ENCODE measurements at regions not wholly inside any gene's neighbourhood (a gene's known extent, or its start where the extent isn't known, plus 50 kb on each side); places are given as distances from the start of the nearest gene placed in this dataset.
"Not testable (repeated sequence)": the region's sequence is repeated elsewhere in the genome, so short reads cannot be mapped to it uniquely, and the experiment has no call there.

DNA sequence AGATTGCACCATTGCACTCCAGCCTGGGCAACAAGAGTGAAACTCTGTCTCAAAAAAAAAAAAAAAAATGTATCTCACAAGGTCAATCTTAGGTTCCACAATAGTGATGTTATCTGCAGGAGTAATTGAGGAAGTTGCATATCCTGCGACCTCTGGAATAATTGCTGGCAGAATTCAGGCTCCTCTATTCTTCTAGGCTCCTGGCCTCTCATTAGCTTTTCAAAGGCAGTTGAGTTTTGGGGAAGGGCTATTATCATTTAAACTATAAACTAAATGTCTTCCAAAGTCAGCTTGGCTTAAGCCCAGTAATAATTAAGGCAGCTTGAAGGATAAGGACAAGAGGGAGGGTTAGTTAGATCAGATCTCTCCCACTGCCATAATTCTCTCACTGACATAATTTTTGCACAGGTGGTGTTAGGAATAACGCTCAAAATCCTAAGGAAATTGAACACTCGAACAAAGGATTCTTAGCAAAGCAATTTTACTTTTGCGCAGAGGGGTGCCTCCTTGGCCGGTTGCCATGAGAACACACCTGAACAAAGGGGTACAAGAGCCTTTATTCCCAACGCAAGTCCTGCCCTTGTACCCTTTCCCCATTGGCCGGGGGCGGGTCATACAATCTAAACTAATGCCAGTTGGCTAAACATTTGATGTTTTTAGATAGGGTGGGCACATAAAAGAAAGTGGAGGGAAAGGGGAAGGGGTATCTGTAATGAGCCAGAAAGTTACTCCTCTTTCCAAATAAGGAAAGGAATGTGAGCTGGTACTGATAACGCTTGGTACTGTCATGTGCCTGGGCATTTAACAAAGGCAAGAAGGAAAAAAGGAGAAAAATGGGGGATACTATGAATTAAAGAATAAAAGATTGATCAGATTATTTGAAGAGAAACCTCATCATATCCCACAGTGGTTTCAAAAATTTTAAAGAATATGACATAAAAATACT is 106.4 kb upstream of the CCNG1 start:
- H3K27me3 ChIP-seq (ENCODE audit: control insufficient read depth, insufficient read depth, low read length), result no peaks in the 10 kb centered on the region
- no peak overlapping the region for H2BK5ac ChIP-seq (ENCODE audit: low read depth, low read length, poor library complexity, severe bottlenecking)
- H3K18ac ChIP-seq (ENCODE audit: low read depth, low read length), result no peak overlapping the region
- no peak overlapping the region for H3K27ac ChIP-seq (ENCODE audit: insufficient read depth, low read length)
- no peak overlapping the region for H4K5ac ChIP-seq (ENCODE audit: low read depth, low read length)
- no peaks in the 10 kb centered on the region for H3K4me1 ChIP-seq (ENCODE audit: control insufficient read depth, insufficient read depth, low read length)
- 20% methylated on average over 2 of the region's 9 CpGs; no CpG with 5 or more reads in 1 of the 2 experiments for WGBS, 2 experiments (ENCODE audit: extremely low coverage in 2 of 2, insufficient read length in 1 of 2)
- no peak overlapping the region for H2AK5ac ChIP-seq (ENCODE audit: low read depth, low read length)
- no peak overlapping the region for H3K14ac ChIP-seq (replicated peaks; ENCODE audit: low read depth, low read length)
- no peak overlapping the region for H4K91ac ChIP-seq (ENCODE audit: insufficient read depth, low read depth, low read length)
- no peaks in the 10 kb centered on the region for H3K36me3 ChIP-seq (ENCODE audit: control insufficient read depth, insufficient read depth, low read length)
- H3K23ac ChIP-seq (ENCODE audit: low read depth, low read length), result no peak overlapping the region
- TF ChIP-seq NFE2L2 (IDR thresholded peaks at IDR 0.05; ENCODE audit: low read depth, low read length) (no peak), RFX5 (IDR thresholded peaks at IDR 0.05; ENCODE audit: low read depth, low read length) (no peak), POLR2A (IDR thresholded peaks at IDR 0.05; ENCODE audit: low read depth, low read length) (no peak)
- TF ChIP-seq, protein P1, sequence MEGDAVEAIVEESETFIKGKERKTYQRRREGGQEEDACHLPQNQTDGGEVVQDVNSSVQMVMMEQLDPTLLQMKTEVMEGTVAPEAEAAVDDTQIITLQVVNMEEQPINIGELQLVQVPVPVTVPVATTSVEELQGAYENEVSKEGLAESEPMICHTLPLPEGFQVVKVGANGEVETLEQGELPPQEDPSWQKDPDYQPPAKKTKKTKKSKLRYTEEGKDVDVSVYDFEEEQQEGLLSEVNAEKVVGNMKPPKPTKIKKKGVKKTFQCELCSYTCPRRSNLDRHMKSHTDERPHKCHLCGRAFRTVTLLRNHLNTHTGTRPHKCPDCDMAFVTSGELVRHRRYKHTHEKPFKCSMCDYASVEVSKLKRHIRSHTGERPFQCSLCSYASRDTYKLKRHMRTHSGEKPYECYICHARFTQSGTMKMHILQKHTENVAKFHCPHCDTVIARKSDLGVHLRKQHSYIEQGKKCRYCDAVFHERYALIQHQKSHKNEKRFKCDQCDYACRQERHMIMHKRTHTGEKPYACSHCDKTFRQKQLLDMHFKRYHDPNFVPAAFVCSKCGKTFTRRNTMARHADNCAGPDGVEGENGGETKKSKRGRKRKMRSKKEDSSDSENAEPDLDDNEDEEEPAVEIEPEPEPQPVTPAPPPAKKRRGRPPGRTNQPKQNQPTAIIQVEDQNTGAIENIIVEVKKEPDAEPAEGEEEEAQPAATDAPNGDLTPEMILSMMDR (conservative IDR thresholded peaks at IDR 0.05; ENCODE audit: low read depth, low read length), result no peak
- H3K4ac ChIP-seq (ENCODE audit: low read depth, low read length), result no peak overlapping the region
- POLR2A ChIA-PET (ENCODE audit: unreplicated experiment), result no interaction called here
- H2AK9ac ChIP-seq (replicated peaks; ENCODE audit: low read depth, low read length, poor library complexity), result no peak overlapping the region
- H4K20me1 ChIP-seq (ENCODE audit: insufficient read depth, low read length), result no peaks in the 10 kb centered on the region
- H4K8ac ChIP-seq (ENCODE audit: low read depth in 2 of 2, low read length in 2 of 2), result no peak overlapping the region
- no peak overlapping the region for H2BK15ac ChIP-seq (ENCODE audit: low read depth, low read length)
- no peak overlapping the region for H3K4me3 ChIP-seq (ENCODE audit: insufficient read depth, low read depth, low read length)
- no peaks in the 10 kb centered on the region for H3K79me1 ChIP-seq (ENCODE audit: low read depth in 1 of 2, low read length in 2 of 2)
- intact Hi-C loops (cut with micrococcal nuclease) (no loop called here), in situ Hi-C loops (cut with MboI; ENCODE audit: low sequenced_read_pairs) (no loop called here), dilution Hi-C loops (cut with HindIII; ENCODE audit: low sequenced_read_pairs, unreplicated experiment) (no loop called here)
- H3K9me1 ChIP-seq (ENCODE audit: insufficient read depth, low read length), result no peaks in the 10 kb centered on the region
- DNase-seq (no peak), ATAC-seq (ENCODE audit: low read depth) (no peak)
- no peaks in the 10 kb centered on the region; the same call in 1 of the 2 replicates for H3K9me3 ChIP-seq (ENCODE audit: control insufficient read depth, insufficient read depth, low read length)
- CTCF ChIA-PET, result no interaction called here
- BruUV-seq (replicated peaks), result no TSS peak
- H3K56ac ChIP-seq (ENCODE audit: extremely low read depth, insufficient read depth, low read length), result no peak overlapping the region
- no peak overlapping the region for H2AFZ ChIP-seq (replicated peaks; ENCODE audit: low read length, poor library complexity)
- H3K9ac ChIP-seq (ENCODE audit: low read depth, low read length), result no peak overlapping the region
- no peak overlapping the region for H2BK120ac ChIP-seq (ENCODE audit: low read depth, low read length)
- no peak overlapping the region for H2BK20ac ChIP-seq (ENCODE audit: low read depth, low read length)
- H3K4me2 ChIP-seq (ENCODE audit: low read depth, low read length), result no peak overlapping the region

DNA sequence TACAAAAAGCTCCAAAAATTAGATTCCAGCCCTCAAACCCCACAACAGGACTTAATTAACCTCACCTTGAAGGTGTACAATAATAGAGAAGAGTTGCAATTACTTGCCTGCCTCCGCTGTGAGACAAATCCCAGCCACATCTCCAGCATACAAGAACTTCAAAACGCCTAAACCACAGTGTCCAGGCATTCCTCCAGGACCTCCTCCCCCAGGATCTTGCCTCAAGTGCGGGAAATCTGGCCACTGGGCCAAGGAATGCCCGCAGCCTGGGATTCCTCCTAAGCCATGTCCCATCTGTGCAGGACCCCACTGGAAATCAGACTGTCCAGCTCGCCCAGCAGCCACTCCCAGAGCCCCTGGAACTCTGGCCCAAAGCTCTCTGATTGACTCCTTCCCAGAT is 101.3 kb upstream of the CCNG1 start:
- 10% methylated on average over 2 of the region's 5 CpGs; no CpG with 5 or more reads in 1 of the 2 experiments for WGBS, 2 experiments (ENCODE audit: extremely low coverage in 2 of 2, insufficient read length in 1 of 2)
- ATAC-seq (ENCODE audit: low read depth); dilution Hi-C loops (cut with HindIII; ENCODE audit: low sequenced_read_pairs, unreplicated experiment); H2BK15ac ChIP-seq (ENCODE audit: low read depth, low read length); H3K9me3 ChIP-seq (ENCODE audit: control insufficient read depth, insufficient read depth, low read length); H2BK5ac ChIP-seq (ENCODE audit: low read depth, low read length, poor library complexity, severe bottlenecking); H2AK5ac ChIP-seq (ENCODE audit: low read depth, low read length); H3K9ac ChIP-seq (ENCODE audit: low read depth, low read length); H4K8ac ChIP-seq (ENCODE audit: low read depth in 2 of 2, low read length in 2 of 2); H3K14ac ChIP-seq (replicated peaks; ENCODE audit: low read depth, low read length); H3K9me1 ChIP-seq (ENCODE audit: insufficient read depth, low read length); intact Hi-C loops (cut with micrococcal nuclease); H4K20me1 ChIP-seq (ENCODE audit: insufficient read depth, low read length); H3K56ac ChIP-seq (ENCODE audit: extremely low read depth, insufficient read depth, low read length); H3K4me2 ChIP-seq (ENCODE audit: low read depth, low read length); POLR2A ChIA-PET (ENCODE audit: unreplicated experiment); H3K18ac ChIP-seq (ENCODE audit: low read depth, low read length); H3K79me1 ChIP-seq (ENCODE audit: low read depth in 1 of 2, low read length in 2 of 2); H2AFZ ChIP-seq (replicated peaks; ENCODE audit: low read length, poor library complexity); H3K27me3 ChIP-seq (ENCODE audit: control insufficient read depth, insufficient read depth, low read length); H2BK20ac ChIP-seq (ENCODE audit: low read depth, low read length); BruUV-seq (replicated peaks); H2BK120ac ChIP-seq (ENCODE audit: low read depth, low read length); DNase-seq; H3K4me3 ChIP-seq (ENCODE audit: insufficient read depth, low read depth, low read length); H3K36me3 ChIP-seq (ENCODE audit: control insufficient read depth, insufficient read depth, low read length); H3K23ac ChIP-seq (ENCODE audit: low read depth, low read length); H4K91ac ChIP-seq (ENCODE audit: insufficient read depth, low read depth, low read length); H4K5ac ChIP-seq (ENCODE audit: low read depth, low read length); CTCF ChIA-PET; in situ Hi-C loops (cut with MboI; ENCODE audit: low sequenced_read_pairs); H3K4ac ChIP-seq (ENCODE audit: low read depth, low read length); H3K4me1 ChIP-seq (ENCODE audit: control insufficient read depth, insufficient read depth, low read length); H2AK9ac ChIP-seq (replicated peaks; ENCODE audit: low read depth, low read length, poor library complexity); H3K27ac ChIP-seq (ENCODE audit: insufficient read depth, low read length): not testable (repeated sequence)

Data from IMR-90 (cell line).